ENCODE measurements at regions not wholly inside any gene's neighbourhood (a gene's known extent, or its start where the extent isn't known, plus 50 kb on each side); places are given as distances from the start of the nearest gene placed in this dataset.
"Not testable (repeated sequence)": the region's sequence is repeated elsewhere in the genome, so short reads cannot be mapped to it uniquely, and the experiment has no call there.

DNA sequence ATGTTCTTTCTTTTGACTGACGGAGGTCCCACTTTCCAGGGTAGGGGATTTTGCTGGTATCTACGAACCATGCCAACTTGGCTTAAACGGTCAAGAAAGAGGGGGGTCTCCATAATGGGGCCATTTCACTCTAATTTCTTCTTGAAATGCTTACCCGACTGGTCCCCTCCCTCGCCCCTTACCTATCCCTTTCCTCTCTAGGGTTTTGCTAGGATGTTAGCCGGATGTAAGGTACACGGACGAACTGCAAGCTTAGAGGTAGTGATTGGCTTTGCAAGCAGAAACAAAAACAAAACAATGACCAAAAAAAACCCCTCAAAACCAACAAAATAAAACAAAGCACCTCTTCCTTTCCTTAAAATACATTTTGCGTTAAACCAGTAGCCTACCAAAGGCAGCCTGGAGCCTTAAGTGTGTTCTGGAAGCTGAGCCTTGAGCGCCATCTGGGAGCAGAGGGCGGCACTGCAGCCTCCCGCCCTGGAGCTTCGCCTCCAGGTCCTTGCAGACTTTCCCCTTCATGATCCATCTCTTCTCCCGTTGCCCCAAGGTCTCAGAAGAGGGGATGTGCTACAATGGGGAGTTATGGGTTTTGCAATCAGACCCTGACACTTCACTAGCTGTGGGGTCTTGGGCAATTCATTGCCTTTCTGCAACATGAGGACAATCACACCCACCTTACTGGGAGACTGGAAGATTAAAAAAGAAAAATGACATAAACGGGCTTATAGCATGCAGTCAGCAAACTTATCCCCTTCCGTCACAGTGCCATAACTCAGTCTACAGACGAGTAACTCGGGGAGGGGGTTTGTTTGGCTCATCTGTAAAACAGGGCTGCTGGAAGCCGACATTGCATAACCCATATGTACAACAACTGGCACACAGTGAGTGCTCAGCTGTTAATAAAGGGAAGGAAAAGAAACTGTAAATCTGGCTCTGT lies 125.9 kb upstream of the RRN3 start:
- not testable (repeated sequence) for TF ChIP-seq POLR2AphosphoS5 (IDR thresholded peaks at IDR 0.05; ENCODE audit: low read depth, low read length); TAF1 (IDR thresholded peaks at IDR 0.05; ENCODE audit: borderline replicate concordance, low read depth, low read length)
